Activated naive CD4-positive, alpha-beta T cell treated with anti-CD3 and anti-CD28 coated beads, Interleukin-2, amount 50 U/mL, for 24 hours (primary cell): ENCODE measurements at regions not wholly inside any gene's neighbourhood (a gene's known extent, or its start where the extent isn't known, plus 50 kb on each side); places are given as distances from the start of the nearest gene placed in this dataset.
"Not testable (repeated sequence)": the region's sequence is repeated elsewhere in the genome, so short reads cannot be mapped to it uniquely, and the experiment has no call there.

Experiments
- H3K27ac Mint-ChIP-seq: one replicate; pipeline ENCODE4 v1.8.0; 2021; ENCODE audit warnings: mild to moderate bottlenecking, mixed read lengths
- H3K27me3 Mint-ChIP-seq: one replicate; pipeline ENCODE4 v1.8.0; 2021; ENCODE audit warnings: mixed read lengths
- H3K36me3 Mint-ChIP-seq: one replicate; pipeline ENCODE4 v1.8.0; 2021; ENCODE audit warnings: mixed read lengths
- H3K4me1 Mint-ChIP-seq: one replicate; pipeline ENCODE4 v1.8.0; 2021; ENCODE audit warnings: mixed read lengths
- H3K4me3 Mint-ChIP-seq: one replicate; pipeline ENCODE4 v1.8.0; 2021; ENCODE audit warnings: mild to moderate bottlenecking, mixed read lengths
- H3K9me3 Mint-ChIP-seq: one replicate; pipeline ENCODE4 v1.8.0; 2021; ENCODE audit warnings: mixed read lengths

GRCh38 chr2:4965556-4966320, 726.4 kb upstream of the SOX11 start:
- H3K9me3 Mint-ChIP-seq, result no peaks in the 10 kb centered on the region
- no peaks in the 10 kb centered on the region for H3K36me3 Mint-ChIP-seq
- no peak overlapping the region for H3K4me3 Mint-ChIP-seq
- H3K27ac Mint-ChIP-seq, result no peak overlapping the region
- no peaks in the 10 kb centered on the region for H3K4me1 Mint-ChIP-seq
- no peaks in the 10 kb centered on the region for H3K27me3 Mint-ChIP-seq

GRCh38 chr2:4967206-4967605, 725.0 kb upstream of the SOX11 start:
- H3K27ac Mint-ChIP-seq, result no peak overlapping the region
- no peaks in the 10 kb centered on the region for H3K27me3 Mint-ChIP-seq
- no peak overlapping the region for H3K4me3 Mint-ChIP-seq

GRCh38 chr2:4972472-4972871, 719.7 kb upstream of the SOX11 start:
- Mint-ChIP-seq H3K4me1 (no peaks in the 10 kb centered on the region), H3K27me3 (no peaks in the 10 kb centered on the region), H3K27ac (no peak overlapping the region), H3K9me3 (no peaks in the 10 kb centered on the region), H3K36me3 (no peaks in the 10 kb centered on the region), H3K4me3 (no peak overlapping the region)

More at GRCh38 chr2:4967206-4967605, 725.0 kb upstream of the SOX11 start:
- H3K36me3 Mint-ChIP-seq, result no peaks in the 10 kb centered on the region
- no peaks in the 10 kb centered on the region for H3K4me1 Mint-ChIP-seq
- H3K9me3 Mint-ChIP-seq, result no peaks in the 10 kb centered on the region

GRCh38 chr2:4973354-4973753, 718.8 kb upstream of the SOX11 start:
- Mint-ChIP-seq H3K4me1 (no peaks in the 10 kb centered on the region), H3K27me3 (no peaks in the 10 kb centered on the region)

GRCh38 chr2:4973973-4974372, 718.2 kb upstream of the SOX11 start:
- H3K27me3 Mint-ChIP-seq, result no peaks in the 10 kb centered on the region
- no peaks in the 10 kb centered on the region for H3K36me3 Mint-ChIP-seq
- H3K4me3 Mint-ChIP-seq, result no peak overlapping the region
- H3K9me3 Mint-ChIP-seq, result no peaks in the 10 kb centered on the region
- no peak overlapping the region for H3K27ac Mint-ChIP-seq
- no peaks in the 10 kb centered on the region for H3K4me1 Mint-ChIP-seq

More at GRCh38 chr2:4973354-4973753, 718.8 kb upstream of the SOX11 start:
- no peaks in the 10 kb centered on the region for H3K36me3 Mint-ChIP-seq
- no peaks in the 10 kb centered on the region for H3K9me3 Mint-ChIP-seq
- no peak overlapping the region for H3K4me3 Mint-ChIP-seq
- H3K27ac Mint-ChIP-seq, result no peak overlapping the region

GRCh38 chr2:4976407-4976806, 715.8 kb upstream of the SOX11 start:
- no peaks in the 10 kb centered on the region for H3K36me3 Mint-ChIP-seq

GRCh38 chr2:4979111-4979510, 713.1 kb upstream of the SOX11 start:
- Mint-ChIP-seq H3K36me3 (no peaks in the 10 kb centered on the region), H3K27ac (no peak overlapping the region), H3K9me3 (no peaks in the 10 kb centered on the region), H3K4me1 (no peaks in the 10 kb centered on the region), H3K27me3 (no peaks in the 10 kb centered on the region), H3K4me3 (no peak overlapping the region)

More at GRCh38 chr2:4976407-4976806, 715.8 kb upstream of the SOX11 start:
- Mint-ChIP-seq H3K27ac (no peak overlapping the region), H3K9me3 (no peaks in the 10 kb centered on the region), H3K27me3 (no peaks in the 10 kb centered on the region), H3K4me3 (no peak overlapping the region), H3K4me1 (no peaks in the 10 kb centered on the region)

GRCh38 chr2:4980995-4981394, 711.2 kb upstream of the SOX11 start:
- Mint-ChIP-seq H3K4me3 (no peak overlapping the region), H3K27me3 (no peaks in the 10 kb centered on the region), H3K36me3 (no peaks in the 10 kb centered on the region), H3K27ac (no peak overlapping the region), H3K4me1 (no peaks in the 10 kb centered on the region), H3K9me3 (no peaks in the 10 kb centered on the region)

GRCh38 chr2:4981802-4982409, 710.3 kb upstream of the SOX11 start:
- H3K4me3 Mint-ChIP-seq, result no peak overlapping the region
- no peaks in the 10 kb centered on the region for H3K36me3 Mint-ChIP-seq
- no peaks in the 10 kb centered on the region for H3K9me3 Mint-ChIP-seq
- no peaks in the 10 kb centered on the region for H3K4me1 Mint-ChIP-seq
- H3K27me3 Mint-ChIP-seq, result no peaks in the 10 kb centered on the region
- no peak overlapping the region for H3K27ac Mint-ChIP-seq

- H3K4me1 Mint-ChIP-seq, H3K9me3 Mint-ChIP-seq, H3K4me3 Mint-ChIP-seq, H3K36me3 Mint-ChIP-seq, H3K27me3 Mint-ChIP-seq, H3K27ac Mint-ChIP-seq: not testable (repeated sequence)
These were observed 703.7 kb upstream of the SOX11 start for GRCh38 chr2:4988444-4988843.

GRCh38 chr2:4992226-4992625, 700.0 kb upstream of the SOX11 start:
- no peak overlapping the region for H3K27ac Mint-ChIP-seq
- no peaks in the 10 kb centered on the region for H3K4me1 Mint-ChIP-seq
- H3K9me3 Mint-ChIP-seq, result no peaks in the 10 kb centered on the region
- H3K36me3 Mint-ChIP-seq, result no peaks in the 10 kb centered on the region
- no peak overlapping the region for H3K4me3 Mint-ChIP-seq
- H3K27me3 Mint-ChIP-seq, result no peaks in the 10 kb centered on the region

- Mint-ChIP-seq H3K27me3 (no peaks in the 10 kb centered on the region), H3K36me3 (no peaks in the 10 kb centered on the region), H3K27ac (no peak overlapping the region), H3K9me3 (no peaks in the 10 kb centered on the region), H3K4me3 (no peak overlapping the region), H3K4me1 (no peaks in the 10 kb centered on the region)
These were observed 696.7 kb upstream of the SOX11 start for GRCh38 chr2:4995466-4995865.

- Mint-ChIP-seq H3K4me1 (no peaks in the 10 kb centered on the region), H3K27ac (no peak overlapping the region), H3K27me3 (no peaks in the 10 kb centered on the region), H3K9me3 (peaks cover 6% of the 10 kb centered on the region), H3K36me3 (no peaks in the 10 kb centered on the region), H3K4me3 (no peak overlapping the region)
These were observed 684.6 kb upstream of the SOX11 start for GRCh38 chr2:5007596-5007995.

- Mint-ChIP-seq H3K36me3 (no peaks in the 10 kb centered on the region), H3K27ac (no peak overlapping the region), H3K4me1 (no peaks in the 10 kb centered on the region), H3K4me3 (no peak overlapping the region), H3K27me3 (no peaks in the 10 kb centered on the region), H3K9me3 (peaks cover 6% of the 10 kb centered on the region)
These were observed 672.9 kb upstream of the SOX11 start for GRCh38 chr2:5019324-5019723.

- H3K4me1 Mint-ChIP-seq, result no peaks in the 10 kb centered on the region
- H3K27ac Mint-ChIP-seq, result no peak overlapping the region
- H3K4me3 Mint-ChIP-seq, result no peak overlapping the region
- H3K9me3 Mint-ChIP-seq, result peaks cover 6% of the 10 kb centered on the region
- H3K36me3 Mint-ChIP-seq, result no peaks in the 10 kb centered on the region
- H3K27me3 Mint-ChIP-seq, result no peaks in the 10 kb centered on the region
These were observed 671.9 kb upstream of the SOX11 start for GRCh38 chr2:5020116-5020875.

GRCh38 chr2:5021136-5021535, 671.0 kb upstream of the SOX11 start:
- Mint-ChIP-seq H3K9me3 (peaks cover 6% of the 10 kb centered on the region), H3K27me3 (no peaks in the 10 kb centered on the region), H3K27ac (no peak overlapping the region)

More at GRCh38 chr2:5021136-5021535, 671.0 kb upstream of the SOX11 start:
- Mint-ChIP-seq H3K4me3 (no peak overlapping the region), H3K4me1 (no peaks in the 10 kb centered on the region), H3K36me3 (no peaks in the 10 kb centered on the region)
